ENCODE measurements at regions not wholly inside any gene's neighbourhood (a gene's known extent, or its start where the extent isn't known, plus 50 kb on each side); places are given as distances from the start of the nearest gene placed in this dataset.

- TF ChIP-seq CTCF (IDR thresholded peaks at IDR 0.05): no peak
- no peak for TF ChIP-seq POLR2A (IDR thresholded peaks at IDR 0.05)
Observed at GRCh38 chr6:71198908-71199307, 89.7 kb upstream of the OGFRL1 start.

Measured in transverse colon (tissue), 3 donors.